OCI-LY3 (cell line): ENCODE measurements at regions not wholly inside any gene's neighbourhood (a gene's known extent, or its start where the extent isn't known, plus 50 kb on each side); places are given as distances from the start of the nearest gene placed in this dataset.

Experiments used
- EZH2phosphoT487 ChIP-seq: fragments of 200-600 bp; shearing (Covaris generic); IDR thresholded peaks from 2 replicates; pipeline ENCODE4 v1.6.1; 2018; ENCODE audit warnings: antibody characterized with exemption, mixed run types, low read depth
- TF ChIP-seq, protein P1 (sequence below): fragments of 200-600, 300-600 bp; sonication (generic); IDR thresholded peaks from 2 replicates; pipeline ENCODE4 v1.5.1; 2014; ENCODE audit warnings: antibody characterized with exemption, low read length, low read depth

DNA sequence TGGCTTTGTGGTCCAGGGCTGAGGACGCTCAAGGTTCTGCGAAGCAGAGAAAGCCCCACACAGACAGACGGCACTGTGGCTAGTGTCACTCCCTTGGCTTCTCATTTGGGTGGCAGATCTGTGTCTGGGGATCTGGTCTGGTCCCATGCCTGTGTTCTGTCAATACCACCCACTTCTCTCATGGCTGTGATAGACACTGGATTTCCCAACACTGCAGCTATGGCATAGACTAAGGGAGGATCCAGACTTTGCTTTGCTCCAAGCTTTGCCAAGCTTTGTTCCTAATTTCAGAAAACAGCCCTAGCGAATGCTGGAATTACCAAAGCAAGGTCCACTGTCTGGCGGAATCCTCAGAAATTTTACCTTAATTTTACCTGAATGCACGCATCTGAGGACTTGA is 62.1 kb downstream of the GADD45G start:
- TF ChIP-seq, protein P1, sequence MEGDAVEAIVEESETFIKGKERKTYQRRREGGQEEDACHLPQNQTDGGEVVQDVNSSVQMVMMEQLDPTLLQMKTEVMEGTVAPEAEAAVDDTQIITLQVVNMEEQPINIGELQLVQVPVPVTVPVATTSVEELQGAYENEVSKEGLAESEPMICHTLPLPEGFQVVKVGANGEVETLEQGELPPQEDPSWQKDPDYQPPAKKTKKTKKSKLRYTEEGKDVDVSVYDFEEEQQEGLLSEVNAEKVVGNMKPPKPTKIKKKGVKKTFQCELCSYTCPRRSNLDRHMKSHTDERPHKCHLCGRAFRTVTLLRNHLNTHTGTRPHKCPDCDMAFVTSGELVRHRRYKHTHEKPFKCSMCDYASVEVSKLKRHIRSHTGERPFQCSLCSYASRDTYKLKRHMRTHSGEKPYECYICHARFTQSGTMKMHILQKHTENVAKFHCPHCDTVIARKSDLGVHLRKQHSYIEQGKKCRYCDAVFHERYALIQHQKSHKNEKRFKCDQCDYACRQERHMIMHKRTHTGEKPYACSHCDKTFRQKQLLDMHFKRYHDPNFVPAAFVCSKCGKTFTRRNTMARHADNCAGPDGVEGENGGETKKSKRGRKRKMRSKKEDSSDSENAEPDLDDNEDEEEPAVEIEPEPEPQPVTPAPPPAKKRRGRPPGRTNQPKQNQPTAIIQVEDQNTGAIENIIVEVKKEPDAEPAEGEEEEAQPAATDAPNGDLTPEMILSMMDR = no peak
- no peak for TF ChIP-seq EZH2phosphoT487
